CD14-positive monocyte (primary cell): ENCODE measurements at regions not wholly inside any gene's neighbourhood (a gene's known extent, or its start where the extent isn't known, plus 50 kb on each side); places are given as distances from the start of the nearest gene placed in this dataset.
"Not testable (repeated sequence)": the region's sequence is repeated elsewhere in the genome, so short reads cannot be mapped to it uniquely, and the experiment has no call there.

ENCODE experiments used
- DNase-seq, 3 donors: peaks; one replicate each; pipeline ENCODE4 v3.0.0-alpha.2; 2011 to 2022
- H2AFZ ChIP-seq: 2 replicates; pipeline ENCODE4 v1.6.0; 2012; ENCODE audit warnings: mild to moderate bottlenecking, low read depth, low read length, inconsistent platforms; ENCODE audit not compliant: insufficient read depth, poor library complexity, severe bottlenecking
- H3K27ac ChIP-seq, 2 donors: 1 replicate in 1 of 2; 2 replicates in 1 of 2; pipeline ENCODE4 v1.5.1; 2012 to 2013; ENCODE audit warnings: low read length in 2 of 2, control low read depth in 1 of 2, inconsistent platforms in 1 of 2, low read depth in 1 of 2, mild to moderate bottlenecking in 1 of 2
- H3K27me3 ChIP-seq, 2 donors: one replicate each; pipeline versions ENCODE4 v1.6.0 to v1.6.1; 2011 to 2013; ENCODE audit warnings: low read length in 2 of 2; ENCODE audit not compliant: control insufficient read depth in 2 of 2, insufficient read depth in 2 of 2
- H3K36me3 ChIP-seq, 2 donors: replicated peaks in 1 of 2; 1 replicate in 1 of 2; 2 replicates in 1 of 2; pipeline versions ENCODE4 v1.5.1 to v1.6.1; 2012 to 2013; ENCODE audit warnings: low read length in 2 of 2, control low read depth in 1 of 2, inconsistent platforms in 1 of 2, mild to moderate bottlenecking in 1 of 2; ENCODE audit not compliant: insufficient read depth in 2 of 2, control insufficient read depth in 1 of 2
- H3K4me1 ChIP-seq, 2 donors: 1 replicate in 1 of 2; 2 replicates in 1 of 2; pipeline versions ENCODE4 v1.5.1 to v1.6.1; 2012 to 2013; ENCODE audit warnings: low read length in 2 of 2, control low read depth in 1 of 2, inconsistent platforms in 1 of 2, mild to moderate bottlenecking in 1 of 2, moderate library complexity in 1 of 2; ENCODE audit not compliant: insufficient read depth in 2 of 2, control insufficient read depth in 1 of 2
- H3K4me2 ChIP-seq: replicated peaks from 2 replicates; pipeline ENCODE3; 2012; ENCODE audit warnings: low read length, moderate library complexity, mild to moderate bottlenecking; ENCODE audit not compliant: poor library complexity, severe bottlenecking; ENCODE audit errors: extremely low read depth
- H3K4me3 ChIP-seq, 3 experiments: fragments of 200-600 bp in 1 of 3; sonication (generic) in 1 of 3; replicated peaks in 1 of 3; 1 replicate in 2 of 3; 2 replicates in 1 of 3; pipeline ENCODE4 v1.5.1; 2011 to 2013; ENCODE audit warnings: low read length in 3 of 3, mild to moderate bottlenecking in 3 of 3, control low read depth in 2 of 3, low read depth in 2 of 3, inconsistent platforms in 1 of 3, moderate library complexity in 1 of 3
- H3K79me2 ChIP-seq: 2 replicates; pipeline ENCODE4 v1.6.0; 2012; ENCODE audit warnings: mild to moderate bottlenecking, control low read depth, inconsistent platforms, low read length, moderate library complexity; ENCODE audit not compliant: insufficient read depth
- H3K9ac ChIP-seq: 2 replicates; pipeline ENCODE4 v1.6.0; 2017; ENCODE audit warnings: low read length, mild to moderate bottlenecking; ENCODE audit not compliant: insufficient read depth, poor library complexity, severe bottlenecking
- H3K9me3 ChIP-seq, 2 donors: replicated peaks in 1 of 2; 1 replicate in 1 of 2; 2 replicates in 1 of 2; pipeline versions ENCODE4 v1.5.1 to v1.6.1; 2012 to 2013; ENCODE audit warnings: low read length in 2 of 2, control low read depth in 1 of 2; ENCODE audit not compliant: control insufficient read depth in 1 of 2, insufficient read depth in 1 of 2
- H4K20me1 ChIP-seq: 2 replicates; pipeline ENCODE4 v1.6.0; 2012; ENCODE audit warnings: mild to moderate bottlenecking, low read length, control low read depth, moderate library complexity; ENCODE audit not compliant: insufficient read depth
- H3K27ac Mint-ChIP-seq, 7 donors: one replicate each; pipeline ENCODE4 v1.8.0; 2020; ENCODE audit warnings: mild to moderate bottlenecking in 7 of 7, mixed read lengths in 7 of 7, moderate library complexity in 6 of 7, inconsistent platforms in 2 of 7
- H3K27me3 Mint-ChIP-seq, 3 donors: one replicate each; pipeline ENCODE4 v1.8.0; 2021 to 2022; ENCODE audit warnings: low read depth in 3 of 3, mild to moderate bottlenecking in 3 of 3, mixed read lengths in 3 of 3, moderate library complexity in 3 of 3, inconsistent platforms in 1 of 3
- H3K36me3 Mint-ChIP-seq, 2 donors: one replicate each; pipeline ENCODE4 v1.8.0; 2020; ENCODE audit warnings: mixed read lengths in 2 of 2, inconsistent platforms in 1 of 2, mild to moderate bottlenecking in 1 of 2
- H3K4me1 Mint-ChIP-seq: one replicate; pipeline ENCODE4 v1.8.0; 2020; ENCODE audit warnings: mild to moderate bottlenecking, mixed read lengths
- H3K4me3 Mint-ChIP-seq, 2 donors: one replicate each; pipeline ENCODE4 v1.8.0; 2020; ENCODE audit warnings: mild to moderate bottlenecking in 2 of 2, mixed read lengths in 2 of 2, moderate library complexity in 1 of 2
- H3K9me3 Mint-ChIP-seq, 7 donors: one replicate each; pipeline ENCODE4 v1.8.0; 2020 to 2022; ENCODE audit warnings: mixed read lengths in 7 of 7, mild to moderate bottlenecking in 6 of 7, moderate library complexity in 6 of 7, inconsistent platforms in 2 of 7
- CTCF ChIP-seq: fragments of 200-600 bp; IDR thresholded peaks from one replicate; pipeline ENCODE4 v1.8.0; 2022; ENCODE audit warnings: antibody characterized with exemption, mild to moderate bottlenecking
- WGBS: methylation state at CpG from one replicate; pipeline ENCODE4 v1.1.5; 2013; ENCODE audit warnings: missing lambda C conversion rate; ENCODE audit not compliant: insufficient coverage; 5-methylcytosine and 5-hydroxymethylcytosine counted together
- intact Hi-C, 2 donors: fragments of 100-400 bp; cut with micrococcal nuclease; formaldehyde crosslinking; loops; one replicate each; pipeline versions ENCODE4 v1.15.0 to v1.15.1; 2023

GRCh38 chr21:33993286-33994231 is 78.0 kb upstream of the ATP5PO start:
- H3K9me3 ChIP-seq, result peaks cover 0 to 3% of the 10 kb centered on the region in 2 donors
- peaks cover 18% of the 10 kb centered on the region for H3K4me1 Mint-ChIP-seq
- H3K36me3 ChIP-seq, result no peaks in the 10 kb centered on the region
- no peak overlapping the region for H3K9ac ChIP-seq
- peak overlapping the region; percentile 2 for H3K4me2 ChIP-seq
- DNase-seq, result peak; percentile 58 to 70 (median 62)
- H3K4me1 ChIP-seq, result peaks cover 15% of the 10 kb centered on the region in 2 donors
- peaks cover 0 to 3% of the 10 kb centered on the region in 2 donors for H3K36me3 Mint-ChIP-seq
- H3K27ac ChIP-seq, result peak overlapping the region; percentile 28 to 66
- H3K27me3 Mint-ChIP-seq, result peaks cover 3 to 4% (median 3%) of the 10 kb centered on the region in 3 donors
- TF ChIP-seq CTCF, result no peak
- peak overlapping the region; percentile 70 to 90 (median 76) for H3K27ac Mint-ChIP-seq
- no peaks in the 10 kb centered on the region for H3K27me3 ChIP-seq
- peak overlapping the region; percentile 80 for H2AFZ ChIP-seq
- intact Hi-C loops, result no loop called here
- peak overlapping the region in 1 of 2 donors; percentile 57 for H3K4me3 Mint-ChIP-seq
- no peaks in the 10 kb centered on the region for H4K20me1 ChIP-seq
- peak overlapping the region in 1 of 3 experiments; percentile 14 for H3K4me3 ChIP-seq
- WGBS, result 43% methylated on average over 7 of the region's 12 CpGs
- H3K79me2 ChIP-seq, result no peaks in the 10 kb centered on the region
- peaks cover 0 to 14% (median 7%) of the 10 kb centered on the region in 7 donors for H3K9me3 Mint-ChIP-seq

- Mint-ChIP-seq H3K9me3 (peaks cover 0 to 16% (median 7%) of the 10 kb centered on the region in 7 donors), H3K4me1 (peaks cover 18% of the 10 kb centered on the region)
- H3K27ac ChIP-seq, H4K20me1 ChIP-seq, H3K4me3 Mint-ChIP-seq, H3K27me3 Mint-ChIP-seq, H3K27me3 ChIP-seq, intact Hi-C loops, H3K9ac ChIP-seq, H3K4me3 ChIP-seq, DNase-seq, H3K27ac Mint-ChIP-seq, H3K36me3 ChIP-seq, H3K9me3 ChIP-seq, H3K79me2 ChIP-seq, H2AFZ ChIP-seq, H3K4me2 ChIP-seq, H3K36me3 Mint-ChIP-seq: not testable (repeated sequence)
- peaks cover 15% of the 10 kb centered on the region in 2 donors for H3K4me1 ChIP-seq
- no CpG with 5 or more reads among the region's 2 CpGs for WGBS
Measured at GRCh38 chr21:33992412-33992811, 76.8 kb upstream of the ATP5PO start.
